ENCODE measurements at regions not wholly inside any gene's neighbourhood (a gene's known extent, or its start where the extent isn't known, plus 50 kb on each side); places are given as distances from the start of the nearest gene placed in this dataset.

DNA sequence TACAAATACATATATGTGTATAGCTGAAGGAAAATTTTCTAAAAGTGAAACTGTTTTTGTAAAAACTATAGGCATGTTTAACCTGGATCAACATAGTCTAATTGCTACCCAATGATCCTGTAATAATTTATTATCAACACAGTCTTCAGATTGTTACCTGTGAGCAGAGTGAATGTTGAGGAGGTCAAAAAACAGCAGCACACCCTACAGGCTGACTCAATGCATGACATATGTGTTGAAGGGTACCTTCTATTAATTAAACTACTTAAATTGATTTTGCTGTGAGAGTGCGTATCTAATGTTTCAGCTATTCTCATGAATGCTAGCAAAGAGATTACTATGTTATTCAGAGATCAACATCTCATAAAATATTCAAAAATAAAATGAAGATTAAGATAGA is 411.4 kb downstream of the TNS3 start:
- TF ChIP-seq, protein P1, sequence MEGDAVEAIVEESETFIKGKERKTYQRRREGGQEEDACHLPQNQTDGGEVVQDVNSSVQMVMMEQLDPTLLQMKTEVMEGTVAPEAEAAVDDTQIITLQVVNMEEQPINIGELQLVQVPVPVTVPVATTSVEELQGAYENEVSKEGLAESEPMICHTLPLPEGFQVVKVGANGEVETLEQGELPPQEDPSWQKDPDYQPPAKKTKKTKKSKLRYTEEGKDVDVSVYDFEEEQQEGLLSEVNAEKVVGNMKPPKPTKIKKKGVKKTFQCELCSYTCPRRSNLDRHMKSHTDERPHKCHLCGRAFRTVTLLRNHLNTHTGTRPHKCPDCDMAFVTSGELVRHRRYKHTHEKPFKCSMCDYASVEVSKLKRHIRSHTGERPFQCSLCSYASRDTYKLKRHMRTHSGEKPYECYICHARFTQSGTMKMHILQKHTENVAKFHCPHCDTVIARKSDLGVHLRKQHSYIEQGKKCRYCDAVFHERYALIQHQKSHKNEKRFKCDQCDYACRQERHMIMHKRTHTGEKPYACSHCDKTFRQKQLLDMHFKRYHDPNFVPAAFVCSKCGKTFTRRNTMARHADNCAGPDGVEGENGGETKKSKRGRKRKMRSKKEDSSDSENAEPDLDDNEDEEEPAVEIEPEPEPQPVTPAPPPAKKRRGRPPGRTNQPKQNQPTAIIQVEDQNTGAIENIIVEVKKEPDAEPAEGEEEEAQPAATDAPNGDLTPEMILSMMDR (IDR thresholded peaks at IDR 0.05; ENCODE audit: poor library complexity, severe bottlenecking), result peak; percentile 28

DNA sequence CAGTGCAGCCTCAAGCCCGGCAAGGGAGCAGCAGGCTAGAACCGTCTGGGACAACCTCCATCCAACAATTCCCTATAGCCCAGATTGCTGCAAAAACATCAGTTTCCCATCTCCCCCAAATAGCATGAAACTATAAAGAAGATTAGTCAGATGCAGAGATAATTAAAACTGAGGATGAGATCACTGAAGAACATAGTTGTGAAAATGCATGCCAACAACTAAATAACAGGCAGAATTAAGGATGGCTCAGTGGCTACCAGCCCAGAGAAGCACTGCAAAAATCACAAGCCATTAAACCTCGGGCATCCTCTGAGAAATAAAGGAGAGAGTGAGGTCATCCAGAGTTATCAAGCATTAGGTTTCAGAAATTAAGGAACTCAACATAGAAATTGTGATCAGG is 427.1 kb downstream of the TNS3 start:
- TF ChIP-seq, protein P1 (IDR thresholded peaks at IDR 0.05; ENCODE audit: poor library complexity, severe bottlenecking), result no peak
- no peak overlapping the region for H3K4me3 ChIP-seq (ENCODE audit: severe bottlenecking)

More for the DNA sequence above, 411.4 kb downstream of the TNS3 start:
- Histone ChIP-seq H3K4me3 (ENCODE audit: severe bottlenecking) (no peak overlapping the region), H3K27ac (ENCODE audit: poor library complexity, severe bottlenecking) (no peak overlapping the region), H3K4me1 (ENCODE audit: insufficient read depth, poor library complexity, severe bottlenecking) (no peaks in the 10 kb centered on the region), H3K36me3 (ENCODE audit: low read depth) (no peaks in the 10 kb centered on the region), H3K27me3 (ENCODE audit: insufficient read depth, poor library complexity, severe bottlenecking) (no peaks in the 10 kb centered on the region), H3K9me3 (ENCODE audit: severe bottlenecking) (no peaks in the 10 kb centered on the region)
- no peak for ATAC-seq (ENCODE audit: low read depth)
- no peak for DNase-seq (ENCODE audit: low spot score)

DNA sequence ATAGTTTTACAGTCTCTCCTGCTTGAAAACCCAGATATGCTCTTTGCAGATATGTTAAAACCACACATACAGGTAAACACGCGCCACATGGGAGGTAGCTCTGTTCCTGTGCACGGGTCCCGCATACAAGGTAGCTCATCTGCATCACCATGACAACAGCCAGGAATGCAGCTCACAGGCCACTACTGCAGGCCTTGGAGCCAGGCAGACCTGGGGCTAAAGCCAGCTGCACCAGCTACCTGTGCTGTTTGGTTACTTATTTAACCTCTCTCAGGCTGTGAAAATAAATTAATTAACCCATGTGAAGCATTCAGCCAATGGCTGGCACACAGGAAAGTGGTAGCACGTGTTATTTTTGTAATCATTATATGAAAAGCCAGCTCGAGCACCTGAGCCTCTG is 428.3 kb downstream of the TNS3 start:
- H3K9me3 ChIP-seq (ENCODE audit: severe bottlenecking), result no peaks in the 10 kb centered on the region
- no peak overlapping the region for H3K4me3 ChIP-seq (ENCODE audit: severe bottlenecking)
- no peak for DNase-seq (ENCODE audit: low spot score)
- H3K27ac ChIP-seq (ENCODE audit: poor library complexity, severe bottlenecking), result peak overlapping the region; percentile 22
- H3K4me1 ChIP-seq (ENCODE audit: insufficient read depth, poor library complexity, severe bottlenecking), result peaks cover 4% of the 10 kb centered on the region
- no peaks in the 10 kb centered on the region for H3K27me3 ChIP-seq (ENCODE audit: insufficient read depth, poor library complexity, severe bottlenecking)
- TF ChIP-seq, protein P1 (IDR thresholded peaks at IDR 0.05; ENCODE audit: poor library complexity, severe bottlenecking), result no peak
- no peaks in the 10 kb centered on the region for H3K36me3 ChIP-seq (ENCODE audit: low read depth)
- ATAC-seq (ENCODE audit: low read depth), result peak; percentile 38; the same call in 2 of the 3 replicates

More for the DNA sequence above, 427.1 kb downstream of the TNS3 start:
- no peak for ATAC-seq (ENCODE audit: low read depth)
- Histone ChIP-seq H3K27ac (ENCODE audit: poor library complexity, severe bottlenecking) (no peak overlapping the region), H3K4me1 (ENCODE audit: insufficient read depth, poor library complexity, severe bottlenecking) (peaks cover 4% of the 10 kb centered on the region), H3K9me3 (ENCODE audit: severe bottlenecking) (no peaks in the 10 kb centered on the region), H3K27me3 (ENCODE audit: insufficient read depth, poor library complexity, severe bottlenecking) (no peaks in the 10 kb centered on the region), H3K36me3 (ENCODE audit: low read depth) (no peaks in the 10 kb centered on the region)
- DNase-seq (ENCODE audit: low spot score), result no peak

DNA sequence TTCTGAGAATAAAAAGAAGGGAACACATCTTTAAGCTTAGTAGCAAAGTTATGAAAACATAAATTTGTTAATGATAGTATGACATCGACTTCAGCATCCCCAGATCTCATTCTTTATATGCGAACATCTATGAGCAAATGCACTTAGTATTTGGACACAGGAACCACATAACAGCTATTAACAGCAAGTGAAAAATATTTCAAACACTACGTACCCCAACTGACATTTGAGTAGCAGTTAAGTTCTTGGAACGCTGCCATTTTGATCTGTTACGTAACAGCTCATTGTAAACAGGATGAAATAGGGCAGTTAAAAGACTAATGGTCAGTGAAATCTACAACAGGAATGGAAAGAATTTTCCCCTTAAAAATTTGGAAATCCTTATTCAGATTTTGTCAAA is 428.9 kb downstream of the TNS3 start:
- Histone ChIP-seq H3K9me3 (ENCODE audit: severe bottlenecking) (no peaks in the 10 kb centered on the region), H3K4me1 (ENCODE audit: insufficient read depth, poor library complexity, severe bottlenecking) (peaks cover 4% of the 10 kb centered on the region), H3K4me3 (ENCODE audit: severe bottlenecking) (no peak overlapping the region), H3K36me3 (ENCODE audit: low read depth) (no peaks in the 10 kb centered on the region), H3K27ac (ENCODE audit: poor library complexity, severe bottlenecking) (peak overlapping the region; percentile 22), H3K27me3 (ENCODE audit: insufficient read depth, poor library complexity, severe bottlenecking) (no peaks in the 10 kb centered on the region)
- ATAC-seq (ENCODE audit: low read depth), result peak; percentile 77
- DNase-seq (ENCODE audit: low spot score), result no peak
- TF ChIP-seq, protein P1 (IDR thresholded peaks at IDR 0.05; ENCODE audit: poor library complexity, severe bottlenecking), result no peak

DNA sequence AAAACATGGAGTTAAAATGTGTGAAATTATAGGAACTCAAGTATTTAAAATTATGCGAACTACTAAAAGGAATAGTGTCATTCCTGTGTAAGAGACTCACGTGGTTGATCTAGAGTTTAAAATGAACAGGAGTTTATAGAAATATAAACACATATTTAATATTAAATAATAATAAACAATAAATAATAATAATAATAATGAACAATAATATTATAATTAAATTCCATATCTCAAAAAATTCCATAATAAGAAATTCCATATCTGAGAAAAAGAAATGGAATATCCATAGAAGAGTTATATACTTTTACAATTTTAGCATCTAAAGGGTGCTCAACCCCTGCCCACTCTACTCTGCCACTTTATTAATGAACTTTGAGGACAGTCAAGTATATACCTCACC is 429.6 kb downstream of the TNS3 start:
- no peaks in the 10 kb centered on the region for H3K9me3 ChIP-seq (ENCODE audit: severe bottlenecking)
- ATAC-seq (ENCODE audit: low read depth) (no peak), DNase-seq (ENCODE audit: low spot score) (no peak)
- no peak overlapping the region for H3K4me3 ChIP-seq (ENCODE audit: severe bottlenecking)
- no peaks in the 10 kb centered on the region for H3K36me3 ChIP-seq (ENCODE audit: low read depth)
- H3K4me1 ChIP-seq (ENCODE audit: insufficient read depth, poor library complexity, severe bottlenecking), result peaks cover 4% of the 10 kb centered on the region
- H3K27me3 ChIP-seq (ENCODE audit: insufficient read depth, poor library complexity, severe bottlenecking), result no peaks in the 10 kb centered on the region
- TF ChIP-seq, protein P1 (IDR thresholded peaks at IDR 0.05; ENCODE audit: poor library complexity, severe bottlenecking), result no peak
- no peak overlapping the region for H3K27ac ChIP-seq (ENCODE audit: poor library complexity, severe bottlenecking)
